Erythroblast (primary cell): ENCODE measurements at regions not wholly inside any gene's neighbourhood (a gene's known extent, or its start where the extent isn't known, plus 50 kb on each side); places are given as distances from the start of the nearest gene placed in this dataset.

Experiments used
- GATA1 ChIP-seq: IDR thresholded peaks from 2 replicates; pipeline ENCODE4 v1.6.1; 2011; ENCODE audit warnings: low read depth, mild to moderate bottlenecking, control low read depth, low read length, moderate library complexity
- POLR2A ChIP-seq: IDR thresholded peaks from 2 replicates; pipeline ENCODE4 v1.6.1; 2011; ENCODE audit warnings: mild to moderate bottlenecking, low read length

GRCh38 chr14:95402578-95402977 is 82.9 kb upstream of the CLMN start:
- TF ChIP-seq POLR2A, result no peak
- no peak for TF ChIP-seq GATA1
